Body of pancreas (tissue), 4 donors: ENCODE measurements at regions not wholly inside any gene's neighbourhood (a gene's known extent, or its start where the extent isn't known, plus 50 kb on each side); places are given as distances from the start of the nearest gene placed in this dataset.

Experiments used
- CTCF ChIP-seq, 7 experiments: fragments of 450-650 bp in 4 of 7; fragments of 200-600 bp in 3 of 7; sonication (generic) in 3 of 7; IDR thresholded peaks; one replicate each; pipeline ENCODE4 v1.5.1; 2016 to 2019; ENCODE audit warnings: antibody characterized with exemption in 7 of 7
- POLR2A ChIP-seq, 3 donors: fragments of 450-650 bp; IDR thresholded peaks; one replicate each; pipeline ENCODE4 v1.6.1; 2016; ENCODE audit warnings: antibody characterized with exemption in 3 of 3, mild to moderate bottlenecking in 2 of 3

DNA sequence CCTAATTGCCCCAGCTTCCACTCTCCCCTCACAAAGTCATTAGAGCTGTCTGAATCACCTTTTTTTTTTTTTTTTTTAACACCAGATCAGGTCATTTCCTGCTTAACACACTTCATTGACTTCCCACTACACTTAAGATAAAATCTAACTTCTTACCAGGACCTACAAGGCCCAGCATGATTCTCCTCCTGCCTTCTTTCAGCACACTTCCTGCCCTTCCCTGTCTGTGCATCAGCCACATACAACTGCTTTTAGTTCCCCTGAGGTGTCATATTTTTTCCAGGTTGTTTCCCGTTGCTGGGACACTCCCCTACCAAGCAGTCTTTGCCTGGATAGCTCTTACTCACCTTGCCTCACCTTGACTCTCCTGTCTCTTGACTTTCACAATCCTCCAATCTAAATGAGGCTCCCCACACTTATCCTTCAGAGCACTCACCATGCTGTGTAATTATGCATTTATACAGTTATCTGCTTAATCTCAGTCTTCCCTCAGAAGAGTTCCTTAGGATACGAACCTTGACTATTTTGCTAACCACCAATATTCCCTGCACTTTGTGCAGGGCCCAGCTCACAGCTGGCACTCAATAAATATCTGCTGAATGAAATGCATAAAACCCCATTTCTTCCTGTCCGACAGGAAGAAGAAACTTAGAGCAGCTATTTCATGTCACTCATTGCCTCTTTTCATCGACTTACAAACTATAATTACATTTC, 96.6 kb upstream of the AKIP1 start:
- TF ChIP-seq CTCF (IDR thresholded peaks at IDR 0.05) (no peak), POLR2A (IDR thresholded peaks at IDR 0.05) (no peak)
